ENCODE measurements at regions not wholly inside any gene's neighbourhood (a gene's known extent, or its start where the extent isn't known, plus 50 kb on each side); places are given as distances from the start of the nearest gene placed in this dataset.

GRCh38 chr3:198113206-198114053 lies 153.4 kb downstream of the LMLN start:
- TF ChIP-seq, protein P1, sequence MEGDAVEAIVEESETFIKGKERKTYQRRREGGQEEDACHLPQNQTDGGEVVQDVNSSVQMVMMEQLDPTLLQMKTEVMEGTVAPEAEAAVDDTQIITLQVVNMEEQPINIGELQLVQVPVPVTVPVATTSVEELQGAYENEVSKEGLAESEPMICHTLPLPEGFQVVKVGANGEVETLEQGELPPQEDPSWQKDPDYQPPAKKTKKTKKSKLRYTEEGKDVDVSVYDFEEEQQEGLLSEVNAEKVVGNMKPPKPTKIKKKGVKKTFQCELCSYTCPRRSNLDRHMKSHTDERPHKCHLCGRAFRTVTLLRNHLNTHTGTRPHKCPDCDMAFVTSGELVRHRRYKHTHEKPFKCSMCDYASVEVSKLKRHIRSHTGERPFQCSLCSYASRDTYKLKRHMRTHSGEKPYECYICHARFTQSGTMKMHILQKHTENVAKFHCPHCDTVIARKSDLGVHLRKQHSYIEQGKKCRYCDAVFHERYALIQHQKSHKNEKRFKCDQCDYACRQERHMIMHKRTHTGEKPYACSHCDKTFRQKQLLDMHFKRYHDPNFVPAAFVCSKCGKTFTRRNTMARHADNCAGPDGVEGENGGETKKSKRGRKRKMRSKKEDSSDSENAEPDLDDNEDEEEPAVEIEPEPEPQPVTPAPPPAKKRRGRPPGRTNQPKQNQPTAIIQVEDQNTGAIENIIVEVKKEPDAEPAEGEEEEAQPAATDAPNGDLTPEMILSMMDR (IDR thresholded peaks at IDR 0.05): no peak
- TF ChIP-seq EP300 (IDR thresholded peaks at IDR 0.05; ENCODE audit: low read depth) (no peak), POLR2A (IDR thresholded peaks at IDR 0.05) (no peak), POLR2AphosphoS5 (IDR thresholded peaks at IDR 0.05) (no peak)

Measured in transverse colon (tissue), 4 donors.